ENCODE measurements at regions not wholly inside any gene's neighbourhood (a gene's known extent, or its start where the extent isn't known, plus 50 kb on each side); places are given as distances from the start of the nearest gene placed in this dataset.

- Mint-ChIP-seq H3K36me3 (no peaks in the 10 kb centered on the region), H3K27me3 (ENCODE audit: low read depth) (no peaks in the 10 kb centered on the region), H3K9me3 (no peaks in the 10 kb centered on the region), H3K27ac (no peak overlapping the region), H3K4me1 (no peaks in the 10 kb centered on the region), H3K4me3 (no peak overlapping the region)
- DNase-seq (ENCODE audit: low spot score) (no peak), ATAC-seq (no peak)
- POLR2A ChIA-PET: no interaction called here
- CTCF ChIA-PET: no interaction called here
- TF ChIP-seq ZNF396 (CRISPR knock-in tag; IDR thresholded peaks at IDR 0.05; ENCODE audit: borderline replicate concordance) (no peak), SMAD3 (CRISPR knock-in tag; IDR thresholded peaks at IDR 0.05; ENCODE audit: borderline replicate concordance) (no peak), JUN (CRISPR knock-in tag; IDR thresholded peaks at IDR 0.05) (no peak)
- TF ChIP-seq, protein P1, sequence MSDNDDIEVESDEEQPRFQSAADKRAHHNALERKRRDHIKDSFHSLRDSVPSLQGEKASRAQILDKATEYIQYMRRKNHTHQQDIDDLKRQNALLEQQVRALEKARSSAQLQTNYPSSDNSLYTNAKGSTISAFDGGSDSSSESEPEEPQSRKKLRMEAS (CRISPR knock-in tag; IDR thresholded peaks at IDR 0.05): no peak
Measured at GRCh38 chr12:22882559-22882958, 257.6 kb downstream of the ETNK1 start.

GRCh38 chr12:22893878-22894277 lies 268.9 kb downstream of the ETNK1 start:
- H3K4me3 Mint-ChIP-seq: no peak overlapping the region
- ATAC-seq (no peak), DNase-seq (ENCODE audit: low spot score) (no peak)
- ChIA-PET CTCF (no interaction called here), POLR2A (no interaction called here)
- H3K4me1 Mint-ChIP-seq: peaks cover 4% of the 10 kb centered on the region; the same call in 1 of the 2 replicates
- no peak overlapping the region for H3K27ac Mint-ChIP-seq
- peaks cover 9% of the 10 kb centered on the region for H3K9me3 Mint-ChIP-seq
- H3K27me3 Mint-ChIP-seq (ENCODE audit: low read depth): no peaks in the 10 kb centered on the region; the same call in 1 of the 2 replicates
- peaks cover 7% of the 10 kb centered on the region for H3K36me3 Mint-ChIP-seq
- TF ChIP-seq GRHL2 (CRISPR knock-in tag; IDR thresholded peaks at IDR 0.05; ENCODE audit: insufficient replicate concordance, severe bottlenecking): no peak

- POLR2A ChIA-PET: no interaction called here
- CTCF ChIA-PET: no interaction called here
- no peak for DNase-seq (ENCODE audit: low spot score)
- Mint-ChIP-seq H3K4me1 (peaks cover 23% of the 10 kb centered on the region), H3K9me3 (peaks cover 25% of the 10 kb centered on the region), H3K27ac (peak overlapping the region; percentile 34; the same call in 1 of the 2 replicates), H3K4me3 (no peak overlapping the region), H3K36me3 (peaks cover 17% of the 10 kb centered on the region), H3K27me3 (ENCODE audit: low read depth) (no peaks in the 10 kb centered on the region; the same call in 1 of the 2 replicates)
- TF ChIP-seq JUN (CRISPR knock-in tag; IDR thresholded peaks at IDR 0.05) (no peak), SMAD3 (CRISPR knock-in tag; IDR thresholded peaks at IDR 0.05; ENCODE audit: borderline replicate concordance) (no peak), JAZF1 (CRISPR knock-in tag; IDR thresholded peaks at IDR 0.05) (no peak), NR1H2 (CRISPR knock-in tag; IDR thresholded peaks at IDR 0.05) (no peak), ZNF396 (CRISPR knock-in tag; IDR thresholded peaks at IDR 0.05; ENCODE audit: borderline replicate concordance) (no peak), USF1 (CRISPR knock-in tag; IDR thresholded peaks at IDR 0.05) (no peak), IRF1 (CRISPR knock-in tag; IDR thresholded peaks at IDR 0.05) (no peak), E2F4 (CRISPR knock-in tag; IDR thresholded peaks at IDR 0.05; ENCODE audit: borderline replicate concordance, low read depth) (no peak), GTF2I (CRISPR knock-in tag; conservative IDR thresholded peaks at IDR 0.05) (no peak)
- TF ChIP-seq, protein P2, sequence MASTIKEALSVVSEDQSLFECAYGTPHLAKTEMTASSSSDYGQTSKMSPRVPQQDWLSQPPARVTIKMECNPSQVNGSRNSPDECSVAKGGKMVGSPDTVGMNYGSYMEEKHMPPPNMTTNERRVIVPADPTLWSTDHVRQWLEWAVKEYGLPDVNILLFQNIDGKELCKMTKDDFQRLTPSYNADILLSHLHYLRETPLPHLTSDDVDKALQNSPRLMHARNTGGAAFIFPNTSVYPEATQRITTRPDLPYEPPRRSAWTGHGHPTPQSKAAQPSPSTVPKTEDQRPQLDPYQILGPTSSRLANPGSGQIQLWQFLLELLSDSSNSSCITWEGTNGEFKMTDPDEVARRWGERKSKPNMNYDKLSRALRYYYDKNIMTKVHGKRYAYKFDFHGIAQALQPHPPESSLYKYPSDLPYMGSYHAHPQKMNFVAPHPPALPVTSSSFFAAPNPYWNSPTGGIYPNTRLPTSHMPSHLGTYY (CRISPR knock-in tag; IDR thresholded peaks at IDR 0.05): no peak
- ATAC-seq: no peak; the same call in 1 of the 2 replicates
Measured at GRCh38 chr12:22899184-22899583, 274.2 kb downstream of the ETNK1 start.

GRCh38 chr12:22900401-22900800 lies 275.4 kb downstream of the ETNK1 start:
- peaks cover 27% of the 10 kb centered on the region for H3K9me3 Mint-ChIP-seq
- no peaks in the 10 kb centered on the region; the same call in 1 of the 2 replicates for H3K27me3 Mint-ChIP-seq (ENCODE audit: low read depth)
- ATAC-seq (no peak), DNase-seq (ENCODE audit: low spot score) (no peak)
- H3K27ac Mint-ChIP-seq: peak overlapping the region; percentile 18; the same call in 1 of the 2 replicates
- H3K4me1 Mint-ChIP-seq: peaks cover 23% of the 10 kb centered on the region
- no peak overlapping the region for H3K4me3 Mint-ChIP-seq
- CTCF ChIA-PET: no interaction called here
- H3K36me3 Mint-ChIP-seq: peaks cover 17% of the 10 kb centered on the region
- POLR2A ChIA-PET: no interaction called here
- TF ChIP-seq IRF2 (CRISPR knock-in tag; IDR thresholded peaks at IDR 0.05; ENCODE audit: borderline replicate concordance, low read depth) (no peak), ZBTB21 (CRISPR knock-in tag; IDR thresholded peaks at IDR 0.05; ENCODE audit: borderline replicate concordance) (no peak), CDX4 (CRISPR knock-in tag; IDR thresholded peaks at IDR 0.05; ENCODE audit: borderline replicate concordance) (no peak), E2F5 (CRISPR knock-in tag; IDR thresholded peaks at IDR 0.05) (no peak), CBFB (CRISPR knock-in tag; IDR thresholded peaks at IDR 0.05; ENCODE audit: low read depth) (no peak), E2F1 (CRISPR knock-in tag; IDR thresholded peaks at IDR 0.05) (no peak), ZBTB43 (CRISPR knock-in tag; IDR thresholded peaks at IDR 0.05) (no peak), TEAD1 (CRISPR knock-in tag; IDR thresholded peaks at IDR 0.05) (no peak)
